Liver (tissue), 8 donors: ENCODE measurements at regions not wholly inside any gene's neighbourhood (a gene's known extent, or its start where the extent isn't known, plus 50 kb on each side); places are given as distances from the start of the nearest gene placed in this dataset.

ENCODE experiments used
- DNase-seq: peaks from one replicate; pipeline ENCODE4 v3.0.0-alpha.2; 2017; ENCODE audit warnings: low spot score
- H3K27ac ChIP-seq, 2 donors: one replicate each; pipeline ENCODE4 v1.7.0; 2013; ENCODE audit warnings: inconsistent platforms in 2 of 2, low read length in 2 of 2, control low read depth in 1 of 2, low read depth in 1 of 2, mild to moderate bottlenecking in 1 of 2
- H3K27me3 ChIP-seq, 4 donors: one replicate each; pipeline versions ENCODE4 v1.6.1 to v1.7.0; 2013; ENCODE audit warnings: low read length in 3 of 4, inconsistent platforms in 1 of 4, mild to moderate bottlenecking in 1 of 4, moderate library complexity in 1 of 4; ENCODE audit not compliant: control insufficient read depth in 4 of 4, insufficient read depth in 4 of 4
- H3K36me3 ChIP-seq, 4 donors: one replicate each; pipeline versions ENCODE4 v1.6.1 to v1.7.0; 2013; ENCODE audit warnings: low read length in 3 of 4, mild to moderate bottlenecking in 3 of 4, low read depth in 1 of 4, moderate library complexity in 1 of 4; ENCODE audit not compliant: control insufficient read depth in 4 of 4, insufficient read depth in 3 of 4
- H3K4me1 ChIP-seq, 4 donors: one replicate each; pipeline versions ENCODE4 v1.6.1 to v1.7.0; 2013; ENCODE audit warnings: low read length in 3 of 4, mild to moderate bottlenecking in 3 of 4, moderate library complexity in 1 of 4; ENCODE audit not compliant: control insufficient read depth in 4 of 4, insufficient read depth in 4 of 4
- H3K4me3 ChIP-seq, 3 donors: one replicate each; pipeline versions ENCODE4 v1.6.1 to v1.7.0; 2013; ENCODE audit warnings: low read length in 3 of 3, control low read depth in 1 of 3, low read depth in 1 of 3, mild to moderate bottlenecking in 1 of 3
- H3K9ac ChIP-seq, 2 donors: one replicate each; pipeline ENCODE4 v1.7.0; 2013; ENCODE audit warnings: low read length in 2 of 2, mild to moderate bottlenecking in 2 of 2, moderate library complexity in 2 of 2, control low read depth in 1 of 2, low read depth in 1 of 2
- H3K9me3 ChIP-seq, 4 donors: one replicate each; pipeline versions ENCODE4 v1.6.1 to v1.7.0; 2013; ENCODE audit warnings: low read length in 3 of 4; ENCODE audit not compliant: control insufficient read depth in 4 of 4
- CTCF ChIP-seq: fragments of 150-350 bp; IDR thresholded peaks from 2 replicates; pipeline ENCODE4 v1.5.1; 2017; ENCODE audit warnings: improper control_type of control experiment, low read depth, low read length; ENCODE audit not compliant: missing input control
- EGR1 ChIP-seq, 2 donors: IDR thresholded peaks; 2 replicates each; pipeline ENCODE4 v1.6.1; 2016 to 2018; ENCODE audit warnings: antibody characterized with exemption in 2 of 2, low read depth in 2 of 2
- FOXA2 ChIP-seq: IDR thresholded peaks from 2 replicates; pipeline ENCODE4 v1.6.1; 2016; ENCODE audit warnings: antibody characterized with exemption
- HNF4A ChIP-seq, 2 donors: conservative IDR thresholded peaks; 2 replicates each; pipeline ENCODE4 v1.6.1; 2016; ENCODE audit warnings: antibody characterized with exemption in 2 of 2, mild to moderate bottlenecking in 2 of 2
- HNF4G ChIP-seq: IDR thresholded peaks from 2 replicates; pipeline ENCODE4 v1.6.1; 2016; ENCODE audit warnings: antibody characterized with exemption
- JUND ChIP-seq, 2 donors: IDR thresholded peaks; 2 replicates each; pipeline ENCODE4 v1.6.1; 2016; ENCODE audit warnings: antibody characterized with exemption in 2 of 2
- RAD21 ChIP-seq, 2 donors: IDR thresholded peaks; 2 replicates each; pipeline ENCODE4 v1.6.1; 2016; ENCODE audit warnings: antibody characterized with exemption in 2 of 2, mild to moderate bottlenecking in 2 of 2
- SP1 ChIP-seq: IDR thresholded peaks from 2 replicates; pipeline ENCODE4 v1.6.1; 2018; ENCODE audit warnings: antibody characterized with exemption, mild to moderate bottlenecking
- TAF1 ChIP-seq: conservative IDR thresholded peaks from 2 replicates; pipeline ENCODE4 v1.6.1; 2016; ENCODE audit warnings: antibody characterized with exemption, mild to moderate bottlenecking
- YY1 ChIP-seq: IDR thresholded peaks from 2 replicates; pipeline ENCODE4 v1.6.1; 2016; ENCODE audit warnings: antibody characterized with exemption, mild to moderate bottlenecking
- WGBS: extraction: QIAGEN DNeasy Blood & Tissue Kit; methylation state at CpG from one replicate; pipeline ENCODE4 v1.1.7; 2013; 5-methylcytosine and 5-hydroxymethylcytosine counted together
- TF ChIP-seq, protein P1 (sequence below): IDR thresholded peaks from 2 replicates; pipeline ENCODE4 v1.6.1; 2016; ENCODE audit warnings: antibody characterized with exemption, mild to moderate bottlenecking
- TF ChIP-seq, protein P2 (sequence below): IDR thresholded peaks from 2 replicates; pipeline ENCODE4 v1.6.1; 2016; ENCODE audit warnings: antibody characterized with exemption
- donor health status: healthy.
- donor health status: healthy.
- donor health status: healthy.
- donor health status: healthy.
- donor health status: healthy.

GRCh38 chr6:67676892-67677291 lies 958.2 kb upstream of the ADGRB3 start (continued):
- TF ChIP-seq, protein P1, sequence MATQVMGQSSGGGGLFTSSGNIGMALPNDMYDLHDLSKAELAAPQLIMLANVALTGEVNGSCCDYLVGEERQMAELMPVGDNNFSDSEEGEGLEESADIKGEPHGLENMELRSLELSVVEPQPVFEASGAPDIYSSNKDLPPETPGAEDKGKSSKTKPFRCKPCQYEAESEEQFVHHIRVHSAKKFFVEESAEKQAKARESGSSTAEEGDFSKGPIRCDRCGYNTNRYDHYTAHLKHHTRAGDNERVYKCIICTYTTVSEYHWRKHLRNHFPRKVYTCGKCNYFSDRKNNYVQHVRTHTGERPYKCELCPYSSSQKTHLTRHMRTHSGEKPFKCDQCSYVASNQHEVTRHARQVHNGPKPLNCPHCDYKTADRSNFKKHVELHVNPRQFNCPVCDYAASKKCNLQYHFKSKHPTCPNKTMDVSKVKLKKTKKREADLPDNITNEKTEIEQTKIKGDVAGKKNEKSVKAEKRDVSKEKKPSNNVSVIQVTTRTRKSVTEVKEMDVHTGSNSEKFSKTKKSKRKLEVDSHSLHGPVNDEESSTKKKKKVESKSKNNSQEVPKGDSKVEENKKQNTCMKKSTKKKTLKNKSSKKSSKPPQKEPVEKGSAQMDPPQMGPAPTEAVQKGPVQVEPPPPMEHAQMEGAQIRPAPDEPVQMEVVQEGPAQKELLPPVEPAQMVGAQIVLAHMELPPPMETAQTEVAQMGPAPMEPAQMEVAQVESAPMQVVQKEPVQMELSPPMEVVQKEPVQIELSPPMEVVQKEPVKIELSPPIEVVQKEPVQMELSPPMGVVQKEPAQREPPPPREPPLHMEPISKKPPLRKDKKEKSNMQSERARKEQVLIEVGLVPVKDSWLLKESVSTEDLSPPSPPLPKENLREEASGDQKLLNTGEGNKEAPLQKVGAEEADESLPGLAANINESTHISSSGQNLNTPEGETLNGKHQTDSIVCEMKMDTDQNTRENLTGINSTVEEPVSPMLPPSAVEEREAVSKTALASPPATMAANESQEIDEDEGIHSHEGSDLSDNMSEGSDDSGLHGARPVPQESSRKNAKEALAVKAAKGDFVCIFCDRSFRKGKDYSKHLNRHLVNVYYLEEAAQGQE: no peak
- TF ChIP-seq EGR1 (IDR thresholded peaks at IDR 0.05; ENCODE audit: low read depth in 2 of 2): no peak
- TF ChIP-seq HNF4G: no peak

DNA sequence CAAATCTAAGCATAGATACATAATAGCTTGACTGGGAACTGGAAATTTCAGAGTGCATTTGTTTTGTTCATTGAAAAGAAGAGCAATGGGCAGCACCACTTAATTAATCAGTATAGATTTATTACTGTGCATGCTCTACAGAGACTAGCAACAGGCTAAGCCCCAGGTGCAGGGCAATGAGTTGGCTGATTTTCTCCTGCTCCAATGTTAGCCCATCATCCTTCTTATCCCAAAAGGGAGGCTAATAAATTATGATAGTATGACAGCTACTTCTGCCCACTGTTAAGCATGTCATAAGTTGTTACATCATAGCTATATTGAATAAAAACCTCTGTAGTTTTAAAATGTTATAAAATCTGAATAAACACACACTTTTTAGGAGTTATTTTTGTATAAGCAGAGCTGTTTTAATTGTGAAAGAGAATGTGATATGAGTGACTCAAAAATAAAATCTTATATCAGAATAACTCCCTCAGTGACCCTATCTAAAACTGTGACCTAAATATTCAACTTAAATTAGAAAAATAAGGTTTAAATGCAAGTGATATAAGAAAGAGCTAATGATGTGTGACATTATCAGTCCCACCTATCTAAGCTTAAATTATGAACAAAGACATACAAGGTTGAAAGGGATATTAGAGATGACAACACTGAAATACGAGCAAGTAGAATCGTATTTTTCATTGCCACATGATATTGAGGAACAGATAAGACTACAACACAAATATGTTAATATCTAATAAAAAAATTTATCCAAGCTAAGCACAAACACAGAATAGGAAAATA lies 967.3 kb upstream of the ADGRB3 start:
- Histone ChIP-seq H3K4me3 (no peak overlapping the region), H3K9ac (no peak overlapping the region), H3K36me3 (no peaks in the 10 kb centered on the region), H3K4me1 (no peaks in the 10 kb centered on the region), H3K27me3 (no peaks in the 10 kb centered on the region), H3K27ac (no peak overlapping the region), H3K9me3 (peaks cover 0 to 7% (median 2%) of the 10 kb centered on the region in 4 donors)
- TF ChIP-seq, protein P1: no peak
- no peak for TF ChIP-seq CTCF
- TF ChIP-seq FOXA2: no peak
- no peak for TF ChIP-seq JUND (IDR thresholded peaks at IDR 0.05)
- TF ChIP-seq, protein P2, sequence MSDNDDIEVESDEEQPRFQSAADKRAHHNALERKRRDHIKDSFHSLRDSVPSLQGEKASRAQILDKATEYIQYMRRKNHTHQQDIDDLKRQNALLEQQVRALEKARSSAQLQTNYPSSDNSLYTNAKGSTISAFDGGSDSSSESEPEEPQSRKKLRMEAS: no peak
- no peak for TF ChIP-seq EGR1 (IDR thresholded peaks at IDR 0.05; ENCODE audit: low read depth in 2 of 2)
- no peak for TF ChIP-seq HNF4A (conservative IDR thresholded peaks at IDR 0.05)
- no peak for TF ChIP-seq TAF1
- TF ChIP-seq YY1: no peak
- TF ChIP-seq SP1: no peak
- no peak for TF ChIP-seq RAD21 (IDR thresholded peaks at IDR 0.05)
- DNase-seq: no peak
- WGBS: 77% methylated on average over 2 of the region's 2 CpGs
